OCI-LY7 (cell line): ENCODE measurements at regions not wholly inside any gene's neighbourhood (a gene's known extent, or its start where the extent isn't known, plus 50 kb on each side); places are given as distances from the start of the nearest gene placed in this dataset.

Experiments used
- BruUV-seq: library from RNA; stranded (reverse); fragments of 400-500 nt; replicated peaks from 2 replicates; lab custom pipeline; 2021; lab: Mats Ljungman, UMichigan
- CTCF ChIA-PET: fragments of 300-600 bp; sonication (Branson Sonifier 250); formaldehyde crosslinking; loops from one replicate; lab custom pipeline; 2022; ENCODE audit warnings: antibody characterized with exemption; ENCODE audit not compliant: unreplicated experiment; lab: Charles Lee
- POLR2A ChIA-PET: fragments of 300-600 bp; sonication (Branson Sonifier 250); formaldehyde crosslinking; loops from one replicate; lab custom pipeline; 2022; ENCODE audit warnings: antibody characterized with exemption; lab: Charles Lee
- DNase-seq: peaks from one replicate; pipeline ENCODE4 v3.0.0-alpha.2; 2015; ENCODE audit warnings: low spot score
- H2AFZ ChIP-seq: fragments of 200-600 bp; sonication (generic), shearing (Covaris generic); 2 replicates; pipeline ENCODE4 v1.6.1; 2014; ENCODE audit warnings: mild to moderate bottlenecking, antibody characterized with exemption, low read length, moderate library complexity
- H3K27ac ChIP-seq: fragments of 200-600 bp; sonication (generic); 2 replicates; pipeline ENCODE4 v1.5.1; 2014; ENCODE audit warnings: mixed run types, low read depth, mild to moderate bottlenecking, moderate library complexity, low read length, inconsistent platforms; ENCODE audit not compliant: poor library complexity, severe bottlenecking
- H3K36me3 ChIP-seq: fragments of 200-600 bp; sonication (generic); 2 replicates; pipeline ENCODE4 v1.6.1; 2014; ENCODE audit warnings: mild to moderate bottlenecking, antibody characterized with exemption, low read length, moderate library complexity, mixed read lengths; ENCODE audit not compliant: insufficient read depth
- H3K4me1 ChIP-seq: fragments of 200-600 bp; sonication (generic); 2 replicates; pipeline ENCODE4 v1.5.1; 2014; ENCODE audit warnings: mild to moderate bottlenecking, low read length; ENCODE audit not compliant: insufficient read depth, poor library complexity, severe bottlenecking
- H3K4me2 ChIP-seq: fragments of 200-600 bp; sonication (generic); 2 replicates; pipeline ENCODE4 v1.6.1; 2014; ENCODE audit warnings: mild to moderate bottlenecking, low read length
- H3K4me3 ChIP-seq: fragments of 200-600 bp; sonication (generic); 2 replicates; pipeline ENCODE4 v1.5.1; 2014; ENCODE audit warnings: mild to moderate bottlenecking, low read depth, low read length; ENCODE audit not compliant: poor library complexity, severe bottlenecking
- H3K79me2 ChIP-seq: fragments of 200-600 bp; sonication (generic); 2 replicates; pipeline ENCODE4 v1.6.1; 2016; ENCODE audit warnings: low read depth, mild to moderate bottlenecking, low read length, moderate library complexity, mixed read lengths; ENCODE audit not compliant: insufficient read depth
- H3K9me2 ChIP-seq: fragments of 200-600 bp; sonication (generic); 2 replicates; pipeline ENCODE4 v1.6.1; 2016; ENCODE audit warnings: mild to moderate bottlenecking, low read length, mixed read lengths; ENCODE audit not compliant: insufficient read depth
- H3K9me3 ChIP-seq: fragments of 200-600 bp; sonication (generic); 2 replicates; pipeline ENCODE4 v1.6.1; 2014; ENCODE audit warnings: mild to moderate bottlenecking, mixed run types, low read length, mixed read lengths
- H4K20me1 ChIP-seq: fragments of 200-600 bp; sonication (generic); 2 replicates; pipeline ENCODE4 v1.6.1; 2014; ENCODE audit warnings: mild to moderate bottlenecking, antibody characterized with exemption, low read length, moderate library complexity, mixed read lengths; ENCODE audit not compliant: insufficient read depth
- EZH2phosphoT487 ChIP-seq: fragments of 200-600 bp; sonication (generic); IDR thresholded peaks from 2 replicates; pipeline ENCODE4 v1.6.1; 2018; ENCODE audit warnings: low read depth, borderline replicate concordance, mild to moderate bottlenecking, mixed run types, antibody characterized with exemption, low read length, moderate library complexity, mixed read lengths
- intact Hi-C: fragments of 100-400 bp; cut with micrococcal nuclease; formaldehyde crosslinking; loops from one replicate; pipeline ENCODE4 v1.10.0; 2022; ENCODE audit not compliant: unreplicated experiment
- TF ChIP-seq, protein P1 (sequence below): fragments of 200-600 bp; sonication (generic); conservative IDR thresholded peaks from 2 replicates; pipeline ENCODE4 v1.5.1; 2014; ENCODE audit warnings: mild to moderate bottlenecking, antibody characterized with exemption, low read length, moderate library complexity, mixed read lengths

- intact Hi-C loops: no loop called here
Measured at GRCh38 chr7:131145026-131145425, 182.7 kb upstream of the MKLN1 start.

GRCh38 chr7:131145770-131146169 lies 181.9 kb upstream of the MKLN1 start:
- Histone ChIP-seq H3K79me2 (no peaks in the 10 kb centered on the region), H3K9me3 (no peaks in the 10 kb centered on the region), H3K9me2 (no peaks in the 10 kb centered on the region), H4K20me1 (no peaks in the 10 kb centered on the region), H3K27ac (no peak overlapping the region), H3K4me3 (no peak overlapping the region), H3K4me2 (no peak overlapping the region), H3K4me1 (no peaks in the 10 kb centered on the region), H3K36me3 (no peaks in the 10 kb centered on the region), H2AFZ (no peak overlapping the region)
- intact Hi-C loops: no loop called here
- ChIA-PET POLR2A (interaction anchor here (1.0 to 1.7 kb wide), 3 partner anchors 8 to 21 kb away, joined by 3 to 4 read pairs (median 3); no protein-coding TSS in a partner anchor), CTCF (no interaction called here)
- no TSS peak for BruUV-seq
- DNase-seq: no peak
- TF ChIP-seq, protein P1, sequence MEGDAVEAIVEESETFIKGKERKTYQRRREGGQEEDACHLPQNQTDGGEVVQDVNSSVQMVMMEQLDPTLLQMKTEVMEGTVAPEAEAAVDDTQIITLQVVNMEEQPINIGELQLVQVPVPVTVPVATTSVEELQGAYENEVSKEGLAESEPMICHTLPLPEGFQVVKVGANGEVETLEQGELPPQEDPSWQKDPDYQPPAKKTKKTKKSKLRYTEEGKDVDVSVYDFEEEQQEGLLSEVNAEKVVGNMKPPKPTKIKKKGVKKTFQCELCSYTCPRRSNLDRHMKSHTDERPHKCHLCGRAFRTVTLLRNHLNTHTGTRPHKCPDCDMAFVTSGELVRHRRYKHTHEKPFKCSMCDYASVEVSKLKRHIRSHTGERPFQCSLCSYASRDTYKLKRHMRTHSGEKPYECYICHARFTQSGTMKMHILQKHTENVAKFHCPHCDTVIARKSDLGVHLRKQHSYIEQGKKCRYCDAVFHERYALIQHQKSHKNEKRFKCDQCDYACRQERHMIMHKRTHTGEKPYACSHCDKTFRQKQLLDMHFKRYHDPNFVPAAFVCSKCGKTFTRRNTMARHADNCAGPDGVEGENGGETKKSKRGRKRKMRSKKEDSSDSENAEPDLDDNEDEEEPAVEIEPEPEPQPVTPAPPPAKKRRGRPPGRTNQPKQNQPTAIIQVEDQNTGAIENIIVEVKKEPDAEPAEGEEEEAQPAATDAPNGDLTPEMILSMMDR: no peak
- TF ChIP-seq EZH2phosphoT487: no peak

More at GRCh38 chr7:131145026-131145425, 182.7 kb upstream of the MKLN1 start:
- no peak overlapping the region for H3K4me2 ChIP-seq
- ChIA-PET POLR2A (interaction anchor here (0.9 to 1.7 kb wide), 4 partner anchors 8 to 20 kb away, joined by 3 to 4 read pairs (median 3); no protein-coding TSS in a partner anchor), CTCF (no interaction called here)
- BruUV-seq: no TSS peak
- H3K4me3 ChIP-seq: no peak overlapping the region
- no peaks in the 10 kb centered on the region for H3K4me1 ChIP-seq
- no peak overlapping the region for H3K27ac ChIP-seq
- no peaks in the 10 kb centered on the region for H4K20me1 ChIP-seq
- no peaks in the 10 kb centered on the region for H3K9me2 ChIP-seq
- H3K9me3 ChIP-seq: no peaks in the 10 kb centered on the region
- TF ChIP-seq, protein P1: no peak
- TF ChIP-seq EZH2phosphoT487: no peak
- H3K79me2 ChIP-seq: no peaks in the 10 kb centered on the region
- no peaks in the 10 kb centered on the region for H3K36me3 ChIP-seq
- H2AFZ ChIP-seq: no peak overlapping the region
- DNase-seq: no peak

DNA sequence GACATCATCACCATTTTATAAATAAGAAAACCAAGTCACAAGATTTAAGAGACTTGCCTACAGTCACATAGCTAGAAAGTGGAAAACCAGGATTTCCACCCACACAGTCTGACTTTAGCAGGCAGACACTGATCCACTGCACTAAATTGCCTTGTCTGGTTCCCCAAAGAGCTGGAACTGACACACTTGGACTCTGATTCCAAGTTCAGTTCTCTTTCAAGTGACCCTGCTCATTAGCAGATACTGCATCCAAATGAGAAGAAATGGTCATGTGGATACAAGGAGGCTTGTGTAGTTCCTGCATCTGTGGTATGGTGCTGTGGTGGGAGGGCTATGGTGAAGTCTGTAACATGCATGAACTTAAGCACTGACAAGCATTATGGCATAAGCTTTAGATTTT lies 180.1 kb upstream of the MKLN1 start:
- H3K27ac ChIP-seq: no peak overlapping the region
- H3K4me3 ChIP-seq: no peak overlapping the region
- POLR2A ChIA-PET: interaction anchor here (0.8 to 1.2 kb wide), 5 partner anchors 9 to 106 kb away, joined by 3 to 4 read pairs (median 3); no protein-coding TSS in a partner anchor
- H3K36me3 ChIP-seq: no peaks in the 10 kb centered on the region
- no peaks in the 10 kb centered on the region for H4K20me1 ChIP-seq
- TF ChIP-seq EZH2phosphoT487: no peak
- TF ChIP-seq, protein P1: no peak
- H3K79me2 ChIP-seq: no peaks in the 10 kb centered on the region
- no peak overlapping the region for H2AFZ ChIP-seq
- H3K9me2 ChIP-seq: no peaks in the 10 kb centered on the region
- H3K9me3 ChIP-seq: no peaks in the 10 kb centered on the region
- intact Hi-C loops: no loop called here
- H3K4me2 ChIP-seq: no peak overlapping the region
- no peak for DNase-seq
- no peaks in the 10 kb centered on the region for H3K4me1 ChIP-seq
- no TSS peak for BruUV-seq
- CTCF ChIA-PET: no interaction called here
